ENCODE measurements at regions not wholly inside any gene's neighbourhood (a gene's known extent, or its start where the extent isn't known, plus 50 kb on each side); places are given as distances from the start of the nearest gene placed in this dataset.

DNA sequence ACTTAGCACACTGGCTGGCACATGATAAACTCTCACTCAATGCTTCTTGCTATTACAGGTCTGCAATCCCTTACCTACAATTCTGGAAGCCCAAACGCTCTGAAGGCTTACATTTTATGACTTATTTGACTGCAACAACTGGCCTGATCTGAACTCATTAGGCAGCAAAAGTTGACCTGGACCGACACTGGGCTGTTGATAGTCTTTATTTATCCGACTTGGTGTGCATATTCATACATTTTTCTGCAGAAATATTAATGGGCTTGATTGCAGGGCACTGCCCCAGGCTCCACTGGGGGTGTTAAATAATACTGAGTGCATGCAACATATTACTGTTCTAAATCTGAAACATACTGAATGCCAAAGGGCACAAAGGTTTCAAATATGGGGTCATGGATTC, 1076.7 kb downstream of the BCL11B start:
- no peak overlapping the region for H3K4me3 ChIP-seq (ENCODE audit: low read depth, low read length)
- TF ChIP-seq, protein P1, sequence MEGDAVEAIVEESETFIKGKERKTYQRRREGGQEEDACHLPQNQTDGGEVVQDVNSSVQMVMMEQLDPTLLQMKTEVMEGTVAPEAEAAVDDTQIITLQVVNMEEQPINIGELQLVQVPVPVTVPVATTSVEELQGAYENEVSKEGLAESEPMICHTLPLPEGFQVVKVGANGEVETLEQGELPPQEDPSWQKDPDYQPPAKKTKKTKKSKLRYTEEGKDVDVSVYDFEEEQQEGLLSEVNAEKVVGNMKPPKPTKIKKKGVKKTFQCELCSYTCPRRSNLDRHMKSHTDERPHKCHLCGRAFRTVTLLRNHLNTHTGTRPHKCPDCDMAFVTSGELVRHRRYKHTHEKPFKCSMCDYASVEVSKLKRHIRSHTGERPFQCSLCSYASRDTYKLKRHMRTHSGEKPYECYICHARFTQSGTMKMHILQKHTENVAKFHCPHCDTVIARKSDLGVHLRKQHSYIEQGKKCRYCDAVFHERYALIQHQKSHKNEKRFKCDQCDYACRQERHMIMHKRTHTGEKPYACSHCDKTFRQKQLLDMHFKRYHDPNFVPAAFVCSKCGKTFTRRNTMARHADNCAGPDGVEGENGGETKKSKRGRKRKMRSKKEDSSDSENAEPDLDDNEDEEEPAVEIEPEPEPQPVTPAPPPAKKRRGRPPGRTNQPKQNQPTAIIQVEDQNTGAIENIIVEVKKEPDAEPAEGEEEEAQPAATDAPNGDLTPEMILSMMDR (conservative IDR thresholded peaks at IDR 0.05; ENCODE audit: low read depth, low read length): no peak
- DNase-seq (ENCODE audit: low read depth): no peak

DNA sequence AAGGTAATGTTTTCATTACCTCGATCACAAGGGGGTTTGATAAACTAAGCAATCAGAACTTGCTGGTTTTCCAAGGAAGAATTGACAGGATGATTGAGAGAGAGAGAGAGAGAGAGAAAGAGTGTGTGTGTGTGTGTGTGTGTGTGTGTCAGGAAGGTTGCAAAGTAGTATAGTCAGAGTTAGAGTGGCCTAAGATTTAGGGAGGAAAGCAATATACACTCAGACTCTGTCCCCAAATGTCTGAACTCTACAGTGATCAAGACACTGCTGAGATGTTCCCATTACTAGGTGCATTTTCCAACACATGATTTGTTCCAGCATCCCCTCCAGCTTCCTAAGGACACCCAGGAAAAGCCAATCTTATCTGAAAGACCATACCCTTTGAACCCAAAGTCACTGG, 1074.1 kb downstream of the BCL11B start:
- TF ChIP-seq, protein P1 (conservative IDR thresholded peaks at IDR 0.05; ENCODE audit: low read depth, low read length): no peak

GRCh38 chr14:98198385-98198784, 1073.6 kb downstream of the BCL11B start:
- no peak overlapping the region for H3K4me3 ChIP-seq (ENCODE audit: low read depth, low read length)
- TF ChIP-seq, protein P1 (conservative IDR thresholded peaks at IDR 0.05; ENCODE audit: low read depth, low read length): no peak
- no peak for DNase-seq (ENCODE audit: low read depth)

More for the DNA sequence above, 1074.1 kb downstream of the BCL11B start:
- DNase-seq (ENCODE audit: low read depth): no peak
- H3K4me3 ChIP-seq (ENCODE audit: low read depth, low read length): no peak overlapping the region

- TF ChIP-seq, protein P1 (conservative IDR thresholded peaks at IDR 0.05; ENCODE audit: low read depth, low read length): no peak
- H3K4me3 ChIP-seq (ENCODE audit: low read depth, low read length): no peak overlapping the region
- DNase-seq (ENCODE audit: low read depth): no peak
Observed at GRCh38 chr14:98200601-98201000, 1071.4 kb downstream of the BCL11B start.

- TF ChIP-seq, protein P1 (conservative IDR thresholded peaks at IDR 0.05; ENCODE audit: low read depth, low read length): no peak
- no peak for DNase-seq (ENCODE audit: low read depth)
- H3K4me3 ChIP-seq (ENCODE audit: low read depth, low read length): no peak overlapping the region
Observed at GRCh38 chr14:98203421-98203820, 1068.6 kb downstream of the BCL11B start.

- DNase-seq (ENCODE audit: low read depth): no peak
Observed at GRCh38 chr14:98204139-98204538, 1067.9 kb downstream of the BCL11B start.

DNA sequence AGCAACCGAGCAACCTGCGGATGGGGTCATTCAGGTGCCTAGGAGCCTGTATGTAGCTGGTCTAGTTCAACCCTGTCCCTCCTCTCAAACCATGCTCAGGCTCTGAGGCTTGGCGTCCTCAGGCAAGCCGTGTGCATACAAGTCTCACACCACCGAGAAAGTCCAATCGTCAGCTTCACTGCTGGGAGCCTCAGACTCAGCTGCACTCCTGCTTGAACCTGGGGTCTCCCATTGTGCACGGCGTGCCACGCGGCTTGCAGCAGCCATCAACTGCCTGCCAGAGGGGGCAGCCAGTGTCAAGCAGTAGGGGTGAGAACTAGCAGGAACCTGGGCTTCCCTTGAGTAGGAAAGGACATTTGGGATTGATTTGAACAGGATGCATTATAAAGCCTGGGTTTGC, 1064.6 kb downstream of the BCL11B start:
- no peak for DNase-seq (ENCODE audit: low read depth)
- TF ChIP-seq, protein P1 (conservative IDR thresholded peaks at IDR 0.05; ENCODE audit: low read depth, low read length): no peak
- no peak overlapping the region for H3K4me3 ChIP-seq (ENCODE audit: low read depth, low read length)

More at GRCh38 chr14:98204139-98204538, 1067.9 kb downstream of the BCL11B start:
- TF ChIP-seq, protein P1 (conservative IDR thresholded peaks at IDR 0.05; ENCODE audit: low read depth, low read length): no peak
- no peak overlapping the region for H3K4me3 ChIP-seq (ENCODE audit: low read depth, low read length)

All from epithelial cell of proximal tubule (primary cell).